Kidney (tissue), 13 donors: ENCODE measurements at regions not wholly inside any gene's neighbourhood (a gene's known extent, or its start where the extent isn't known, plus 50 kb on each side); places are given as distances from the start of the nearest gene placed in this dataset.

ENCODE experiments used
- DNase-seq, 5 donors: peaks; one replicate each; pipeline ENCODE4 v3.0.0-alpha.2; 2013 to 2020
- FAIRE-seq: peaks from 2 replicates; lab custom pipeline; 2012; peaks lifted over from hg19 to GRCh38; lab: Jason Lieb, UNC
- H3K27ac ChIP-seq, 2 donors: one replicate each; pipeline ENCODE4 v1.7.0; 2013; ENCODE audit warnings: low read depth in 2 of 2, low read length in 2 of 2, inconsistent platforms in 1 of 2
- H3K27me3 ChIP-seq: one replicate; pipeline ENCODE4 v1.7.1; 2013; ENCODE audit warnings: low read length, inconsistent platforms; ENCODE audit not compliant: control insufficient read depth, insufficient read depth
- H3K36me3 ChIP-seq, 3 donors: one replicate each; pipeline versions ENCODE4 v1.7.0 to v1.7.1; 2013; ENCODE audit warnings: low read length in 3 of 3, control low read depth in 1 of 3, inconsistent platforms in 1 of 3; ENCODE audit not compliant: insufficient read depth in 3 of 3, control insufficient read depth in 2 of 3
- H3K4me1 ChIP-seq, 3 donors: one replicate each; pipeline versions ENCODE4 v1.7.0 to v1.7.1; 2013; ENCODE audit warnings: low read length in 3 of 3, inconsistent platforms in 1 of 3, low read depth in 1 of 3; ENCODE audit not compliant: control insufficient read depth in 2 of 3, insufficient read depth in 2 of 3
- H3K4me3 ChIP-seq, 3 donors: one replicate each; pipeline versions ENCODE4 v1.7.0 to v1.8.1; 2013; ENCODE audit warnings: low read length in 3 of 3, control low read depth in 1 of 3, inconsistent platforms in 1 of 3
- H3K9ac ChIP-seq, 3 donors: one replicate each; pipeline versions ENCODE4 v1.7.0 to v1.7.1; 2013; ENCODE audit warnings: low read length in 3 of 3, control low read depth in 1 of 3, inconsistent platforms in 1 of 3
- H3K9me3 ChIP-seq, 3 donors: one replicate each; pipeline versions ENCODE4 v1.7.0 to v1.7.1; 2013; ENCODE audit warnings: low read length in 3 of 3, control low read depth in 1 of 3, inconsistent platforms in 1 of 3; ENCODE audit not compliant: control insufficient read depth in 2 of 3, insufficient read depth in 1 of 3
- intact Hi-C: fragments of 100-400 bp; cut with DNase I; formaldehyde crosslinking; loops from one replicate; pipeline ENCODE4 v1.11.1; 2022
- TF ChIP-seq, protein P1 (sequence below): IDR thresholded peaks from 3 replicates; pipeline ENCODE4 v1.5.1; 2012; ENCODE audit warnings: mild to moderate bottlenecking, moderate library complexity, borderline replicate concordance; ENCODE audit not compliant: insufficient read depth; ENCODE audit errors: extremely low read depth
- donor health status: control.
- donor health status: control.
- donor health status: control.
- donor health status: control.
- donor health status: control.
- donor health status: DM: yes; HTN: yes; CAD: no.
- donor health status: Normal renal cell carcinoma (clear cell type).

DNA sequence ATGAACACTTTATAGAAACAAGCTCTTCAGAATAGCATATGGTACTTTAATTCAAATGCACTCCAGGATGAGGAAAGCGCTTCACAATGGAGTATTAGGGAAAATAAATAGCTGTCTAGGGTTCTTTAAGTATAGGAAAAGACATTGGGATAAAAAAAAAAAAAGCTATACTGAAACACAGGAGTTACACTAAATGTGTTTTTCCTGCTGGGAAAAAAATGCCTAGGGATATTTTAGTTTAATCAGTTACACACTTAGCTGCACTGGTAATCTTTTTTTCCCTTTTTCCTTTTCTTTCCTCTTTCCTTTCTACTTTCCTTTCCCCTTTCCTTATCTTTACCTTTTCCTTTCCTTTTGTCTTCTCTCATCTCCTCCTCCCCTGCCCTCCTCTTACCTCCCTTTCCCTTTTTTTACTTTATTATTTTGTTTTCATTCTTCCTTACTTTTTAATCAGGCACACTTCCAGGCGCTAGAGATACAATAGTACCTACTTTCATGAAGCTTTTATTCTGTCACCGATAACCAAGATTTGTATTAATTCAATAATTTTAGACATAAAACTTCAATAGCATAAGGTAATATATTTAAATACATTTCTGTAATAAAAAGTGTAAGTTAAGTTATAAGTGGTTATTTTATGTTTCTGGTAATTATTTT lies 758.7 kb downstream of the CDH18 start:
- Histone ChIP-seq H3K9me3 (no peaks in the 10 kb centered on the region), H3K27me3 (no peaks in the 10 kb centered on the region), H3K4me1 (no peaks in the 10 kb centered on the region), H3K27ac (no peak overlapping the region), H3K9ac (no peak overlapping the region), H3K4me3 (no peak overlapping the region), H3K36me3 (no peaks in the 10 kb centered on the region)
- intact Hi-C loops = no loop called here
- no peak for DNase-seq
- FAIRE-seq = peak; percentile 6
- TF ChIP-seq, protein P1, sequence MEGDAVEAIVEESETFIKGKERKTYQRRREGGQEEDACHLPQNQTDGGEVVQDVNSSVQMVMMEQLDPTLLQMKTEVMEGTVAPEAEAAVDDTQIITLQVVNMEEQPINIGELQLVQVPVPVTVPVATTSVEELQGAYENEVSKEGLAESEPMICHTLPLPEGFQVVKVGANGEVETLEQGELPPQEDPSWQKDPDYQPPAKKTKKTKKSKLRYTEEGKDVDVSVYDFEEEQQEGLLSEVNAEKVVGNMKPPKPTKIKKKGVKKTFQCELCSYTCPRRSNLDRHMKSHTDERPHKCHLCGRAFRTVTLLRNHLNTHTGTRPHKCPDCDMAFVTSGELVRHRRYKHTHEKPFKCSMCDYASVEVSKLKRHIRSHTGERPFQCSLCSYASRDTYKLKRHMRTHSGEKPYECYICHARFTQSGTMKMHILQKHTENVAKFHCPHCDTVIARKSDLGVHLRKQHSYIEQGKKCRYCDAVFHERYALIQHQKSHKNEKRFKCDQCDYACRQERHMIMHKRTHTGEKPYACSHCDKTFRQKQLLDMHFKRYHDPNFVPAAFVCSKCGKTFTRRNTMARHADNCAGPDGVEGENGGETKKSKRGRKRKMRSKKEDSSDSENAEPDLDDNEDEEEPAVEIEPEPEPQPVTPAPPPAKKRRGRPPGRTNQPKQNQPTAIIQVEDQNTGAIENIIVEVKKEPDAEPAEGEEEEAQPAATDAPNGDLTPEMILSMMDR = no peak

DNA sequence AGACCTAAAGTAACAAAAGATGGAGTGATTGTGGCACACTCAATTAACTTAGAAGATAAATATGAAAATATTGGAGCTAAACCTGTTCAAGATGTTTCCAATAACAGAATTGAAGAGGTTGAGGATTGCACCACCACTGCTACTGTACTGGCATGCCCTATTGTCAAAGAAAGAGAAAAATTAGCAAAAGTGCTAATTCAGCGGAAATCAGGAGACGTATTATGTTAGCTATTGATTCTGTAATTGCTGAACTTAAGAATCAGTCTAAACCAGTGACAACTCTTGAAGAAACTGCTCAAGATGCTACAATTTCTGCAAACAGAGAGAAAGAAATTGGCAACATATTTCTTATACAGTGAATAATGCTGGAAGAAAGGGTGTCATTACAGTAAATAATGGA lies 754.4 kb downstream of the CDH18 start:
- intact Hi-C loops = no loop called here
- TF ChIP-seq, protein P1 = no peak
- Histone ChIP-seq H3K4me1 (no peaks in the 10 kb centered on the region), H3K9ac (no peak overlapping the region), H3K27me3 (no peaks in the 10 kb centered on the region), H3K9me3 (no peaks in the 10 kb centered on the region), H3K4me3 (no peak overlapping the region), H3K36me3 (no peaks in the 10 kb centered on the region), H3K27ac (no peak overlapping the region)
- DNase-seq (no peak), FAIRE-seq (no peak)

DNA sequence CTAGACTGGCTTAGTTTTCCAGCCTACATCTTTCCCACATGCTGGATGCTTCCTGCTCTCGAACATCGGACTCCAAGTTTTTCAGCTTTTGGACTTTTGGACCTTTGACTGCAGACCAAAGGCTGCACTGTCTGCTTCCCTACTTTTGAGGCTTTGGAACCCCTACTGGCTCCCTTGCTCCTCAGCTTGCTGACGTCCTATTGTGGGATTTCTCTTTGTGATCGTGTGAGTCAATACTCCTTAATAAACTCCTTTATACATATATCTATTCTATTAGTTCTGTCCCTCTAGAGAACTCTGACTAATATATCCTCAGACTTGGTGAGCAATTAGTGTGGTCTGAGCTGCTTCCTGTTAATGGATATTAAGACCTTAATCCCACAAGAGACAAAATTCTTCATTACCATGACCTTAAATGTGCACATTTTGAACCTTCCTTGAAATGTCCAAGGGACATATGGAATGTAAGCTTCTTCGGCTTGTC lies 752.9 kb downstream of the CDH18 start:
- DNase-seq (no peak), FAIRE-seq (no peak)
- no peak overlapping the region for H3K9ac ChIP-seq
- H3K9me3 ChIP-seq = no peaks in the 10 kb centered on the region
- H3K27me3 ChIP-seq = no peaks in the 10 kb centered on the region
- no peak overlapping the region for H3K27ac ChIP-seq
- no peak overlapping the region for H3K4me3 ChIP-seq
- H3K36me3 ChIP-seq = no peaks in the 10 kb centered on the region
- intact Hi-C loops = no loop called here
- TF ChIP-seq, protein P1 = no peak
- H3K4me1 ChIP-seq = no peaks in the 10 kb centered on the region

DNA sequence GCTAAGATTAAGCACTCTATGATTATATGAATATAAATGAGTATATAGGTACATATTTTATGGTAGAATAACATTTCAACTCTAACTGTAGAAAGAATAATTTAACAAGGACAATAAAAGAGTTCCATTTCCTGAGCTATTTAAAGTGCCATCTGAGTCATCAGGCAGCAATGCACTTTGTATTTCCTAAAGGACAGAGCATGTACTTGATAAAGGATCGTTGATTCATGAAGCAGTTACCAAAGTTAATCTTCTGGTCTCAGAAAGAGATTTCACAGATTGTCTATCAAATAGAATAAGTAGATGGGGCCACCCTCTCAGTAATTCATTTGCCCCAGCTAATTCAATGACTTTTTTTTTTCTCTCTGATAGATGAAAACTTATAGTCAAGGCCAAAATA lies 747.8 kb downstream of the CDH18 start:
- no peak for FAIRE-seq
- H3K27ac ChIP-seq = no peak overlapping the region
- H3K9ac ChIP-seq = no peak overlapping the region
- no peaks in the 10 kb centered on the region for H3K36me3 ChIP-seq
- intact Hi-C loops = no loop called here
- DNase-seq = no peak
- TF ChIP-seq, protein P1 = no peak
- no peak overlapping the region for H3K4me3 ChIP-seq
- H3K9me3 ChIP-seq = no peaks in the 10 kb centered on the region
- H3K27me3 ChIP-seq = no peaks in the 10 kb centered on the region
- no peaks in the 10 kb centered on the region for H3K4me1 ChIP-seq
